ENCODE measurements at regions not wholly inside any gene's neighbourhood (a gene's known extent, or its start where the extent isn't known, plus 50 kb on each side); places are given as distances from the start of the nearest gene placed in this dataset.

- ChIA-PET POLR2A (no interaction called here), CTCF (no interaction called here)
- H2AFZ ChIP-seq (ENCODE audit: low read depth, low read length) = no peak overlapping the region
- TF ChIP-seq POLR2A (IDR thresholded peaks at IDR 0.05; ENCODE audit: low read depth, low read length) = no peak
- no peak for TF ChIP-seq POLR2AphosphoS5 (IDR thresholded peaks at IDR 0.05; ENCODE audit: insufficient read depth, low read depth, low read length)
- TF ChIP-seq EZH2 (IDR thresholded peaks at IDR 0.05; ENCODE audit: borderline replicate concordance, low read depth, low read length, severe bottlenecking) = no peak
- no peak for TF ChIP-seq MYC (IDR thresholded peaks at IDR 0.05; ENCODE audit: low read depth, low read length)
- no peak for TF ChIP-seq CTCF (IDR thresholded peaks at IDR 0.05; ENCODE audit: extremely low read depth in 1 of 2, insufficient read depth in 1 of 2, low read depth in 1 of 2, low read length in 2 of 2)
- no peak for TF ChIP-seq MAX (IDR thresholded peaks at IDR 0.05; ENCODE audit: insufficient read depth, insufficient read length)
- no peak for TF ChIP-seq JUN (IDR thresholded peaks at IDR 0.05; ENCODE audit: borderline replicate concordance, insufficient read depth, insufficient read length, low read depth)
- TF ChIP-seq FOS (IDR thresholded peaks at IDR 0.05; ENCODE audit: borderline replicate concordance, insufficient read depth, low read length) = no peak
- no peak for TF ChIP-seq GATA2 (IDR thresholded peaks at IDR 0.05; ENCODE audit: insufficient read depth, insufficient read length, low read depth, low read length)
- H3K4me2 ChIP-seq (ENCODE audit: insufficient read depth, low read length) = no peak overlapping the region
- no peaks in the 10 kb centered on the region for H3K9me1 ChIP-seq (replicated peaks; ENCODE audit: control insufficient read depth, extremely low read depth, insufficient read depth, low read length)
- H3K4me1 ChIP-seq (ENCODE audit: control insufficient read depth, extremely low read depth, insufficient read depth, low read length) = no peaks in the 10 kb centered on the region
- H3K27me3 ChIP-seq (ENCODE audit: control insufficient read depth in 2 of 2, insufficient read depth in 2 of 2, low read length in 2 of 2) = no peaks in the 10 kb centered on the region
- H3K79me2 ChIP-seq (ENCODE audit: control insufficient read depth, insufficient read depth, low read length) = no peaks in the 10 kb centered on the region
- no TSS peak for BruUV-seq (replicated peaks)
- dilution Hi-C loops (cut with MboI; ENCODE audit: extremely low pct_ligation_motif_present, low sequenced_read_pairs) (no loop called here), intact Hi-C loops (cut with micrococcal nuclease) (no loop called here)
- H4K20me1 ChIP-seq (replicated peaks; ENCODE audit: control insufficient read depth, extremely low read depth, insufficient read depth, low read length) = no peaks in the 10 kb centered on the region
- FAIRE-seq (no peak), DNase-seq (ENCODE audit: low read depth, low spot score) (no peak)
- H3K27ac ChIP-seq (ENCODE audit: insufficient read depth, low read depth, low read length) = no peak overlapping the region
- H3K36me3 ChIP-seq (ENCODE audit: control insufficient read depth in 2 of 2, extremely low read depth in 1 of 2, insufficient read depth in 2 of 2, low read length in 2 of 2) = no peaks in the 10 kb centered on the region
- no peak overlapping the region for H3K4me3 ChIP-seq (replicated peaks in 1 of 3; ENCODE audit: insufficient read depth in 1 of 3, low read depth in 1 of 3, low read length in 3 of 3)
- no peak overlapping the region for H3K9ac ChIP-seq (replicated peaks; ENCODE audit: extremely low read depth, insufficient read depth, low read length)
- no peaks in the 10 kb centered on the region for H3K9me3 ChIP-seq (replicated peaks; ENCODE audit: control insufficient read depth, insufficient read depth, low read length)
Measured at GRCh38 chr12:126316411-126316810, 1251.2 kb downstream of the AACS start.

Measured in endothelial cell of umbilical vein (primary cell).